Thyroid gland (tissue), 4 donors: ENCODE measurements at regions not wholly inside any gene's neighbourhood (a gene's known extent, or its start where the extent isn't known, plus 50 kb on each side); places are given as distances from the start of the nearest gene placed in this dataset.

ENCODE experiments used
- DNase-seq, 2 donors: peaks; one replicate each; pipeline ENCODE4 v3.0.0-alpha.2; 2019
- H3K27ac ChIP-seq, 3 donors: fragments of 200-600 bp; sonication (generic); 1 replicate in 2 of 3; 2 replicates in 1 of 3; pipeline ENCODE4 v1.5.1; 2016 to 2019; ENCODE audit warnings: mild to moderate bottlenecking in 1 of 3, moderate library complexity in 1 of 3
- H3K27me3 ChIP-seq: fragments of 200-600 bp; sonication (generic); one replicate; pipeline ENCODE4 v1.5.1; 2019
- H3K36me3 ChIP-seq, 2 donors: fragments of 200-600 bp; sonication (generic); one replicate each; pipeline ENCODE4 v1.5.1; 2016 to 2019
- H3K4me1 ChIP-seq, 2 donors: fragments of 200-600 bp; sonication (generic); one replicate each; pipeline ENCODE4 v1.5.1; 2017 to 2019
- H3K4me3 ChIP-seq, 3 donors: fragments of 200-600 bp; sonication (generic); replicated peaks in 1 of 3; 1 replicate in 2 of 3; 2 replicates in 1 of 3; pipeline ENCODE4 v1.5.1; 2016; ENCODE audit warnings: mild to moderate bottlenecking in 1 of 3
- H3K9me3 ChIP-seq: fragments of 200-600 bp; sonication (generic); one replicate; pipeline ENCODE4 v1.5.1; 2017
- POLR2A ChIP-seq, 2 donors: fragments of 450-650 bp; IDR thresholded peaks; one replicate each; pipeline ENCODE4 v1.6.1; 2017; ENCODE audit warnings: antibody characterized with exemption in 2 of 2, mild to moderate bottlenecking in 2 of 2, moderate library complexity in 1 of 2
- WGBS, 2 donors: methylation state at CpG; one replicate each; pipeline ENCODE4 v1.1.5; 2017; 5-methylcytosine and 5-hydroxymethylcytosine counted together
- intact Hi-C: fragments of 100-400 bp; cut with DNase I; formaldehyde crosslinking; loops from one replicate; pipeline ENCODE4 v1.15.1; 2023
- TF ChIP-seq, protein P1 (sequence below), 6 experiments: fragments of 200-600 bp in 3 of 6; fragments of 450-650 bp in 3 of 6; sonication (generic) in 3 of 6; IDR thresholded peaks; one replicate each; pipeline ENCODE4 v1.5.1; 2016 to 2019; ENCODE audit warnings: antibody characterized with exemption in 6 of 6, mild to moderate bottlenecking in 2 of 6, inconsistent platforms in 1 of 6, moderate library complexity in 1 of 6

DNA sequence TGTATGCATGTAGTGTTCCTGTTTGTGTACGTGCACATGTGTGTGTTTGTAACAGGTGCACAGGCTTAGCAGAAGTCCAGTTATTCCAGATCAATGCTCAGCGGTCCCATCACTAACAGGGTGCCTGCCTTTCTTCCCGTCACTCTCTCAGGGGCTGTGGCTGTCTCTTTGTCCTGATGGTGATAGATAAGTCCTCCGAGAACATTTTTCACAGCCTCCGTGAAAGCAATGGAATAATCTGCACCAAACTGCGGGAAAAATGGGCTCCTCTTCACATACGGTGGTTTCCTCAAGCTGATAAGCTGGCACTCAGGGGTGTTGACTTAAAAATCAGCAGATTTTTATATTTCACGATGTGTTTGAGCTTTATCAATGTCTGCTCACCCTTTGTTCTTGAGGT is 342.3 kb downstream of the TMEM114 start:
- intact Hi-C loops, result no loop called here
- DNase-seq, result no peak
- Histone ChIP-seq H3K36me3 (no peaks in the 10 kb centered on the region), H3K27ac (no peak overlapping the region), H3K4me3 (no peak overlapping the region), H3K9me3 (no peaks in the 10 kb centered on the region), H3K4me1 (no peaks in the 10 kb centered on the region), H3K27me3 (no peaks in the 10 kb centered on the region)
- WGBS, 2 donors, result 75 to 78% methylated on average over 8 of the region's 8 CpGs
- no peak for TF ChIP-seq POLR2A (IDR thresholded peaks at IDR 0.05)
- TF ChIP-seq, protein P1, sequence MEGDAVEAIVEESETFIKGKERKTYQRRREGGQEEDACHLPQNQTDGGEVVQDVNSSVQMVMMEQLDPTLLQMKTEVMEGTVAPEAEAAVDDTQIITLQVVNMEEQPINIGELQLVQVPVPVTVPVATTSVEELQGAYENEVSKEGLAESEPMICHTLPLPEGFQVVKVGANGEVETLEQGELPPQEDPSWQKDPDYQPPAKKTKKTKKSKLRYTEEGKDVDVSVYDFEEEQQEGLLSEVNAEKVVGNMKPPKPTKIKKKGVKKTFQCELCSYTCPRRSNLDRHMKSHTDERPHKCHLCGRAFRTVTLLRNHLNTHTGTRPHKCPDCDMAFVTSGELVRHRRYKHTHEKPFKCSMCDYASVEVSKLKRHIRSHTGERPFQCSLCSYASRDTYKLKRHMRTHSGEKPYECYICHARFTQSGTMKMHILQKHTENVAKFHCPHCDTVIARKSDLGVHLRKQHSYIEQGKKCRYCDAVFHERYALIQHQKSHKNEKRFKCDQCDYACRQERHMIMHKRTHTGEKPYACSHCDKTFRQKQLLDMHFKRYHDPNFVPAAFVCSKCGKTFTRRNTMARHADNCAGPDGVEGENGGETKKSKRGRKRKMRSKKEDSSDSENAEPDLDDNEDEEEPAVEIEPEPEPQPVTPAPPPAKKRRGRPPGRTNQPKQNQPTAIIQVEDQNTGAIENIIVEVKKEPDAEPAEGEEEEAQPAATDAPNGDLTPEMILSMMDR (IDR thresholded peaks at IDR 0.05), result no peak

DNA sequence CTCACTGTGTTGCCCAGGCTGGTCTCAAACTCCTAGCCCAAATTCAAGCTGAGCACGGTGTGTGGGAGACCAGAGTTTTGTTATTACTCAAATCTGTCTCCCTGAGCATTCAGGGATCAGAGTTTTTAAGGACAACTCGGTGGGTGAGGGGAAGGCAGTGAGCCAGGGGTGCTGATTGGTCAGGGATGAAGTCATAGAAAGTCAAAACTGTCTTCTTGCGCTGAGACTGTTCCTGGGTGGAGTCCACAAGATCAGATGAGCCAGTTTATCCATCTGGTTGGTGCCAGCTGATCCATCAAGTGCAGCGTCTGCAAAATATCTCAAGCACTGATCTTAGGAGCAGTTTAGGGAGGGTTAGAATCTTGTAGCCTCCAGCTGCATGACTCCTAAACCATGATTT is 346.3 kb downstream of the TMEM114 start:
- WGBS, 2 donors, result 55 to 69% methylated on average over 4 of the region's 4 CpGs
- no peaks in the 10 kb centered on the region for H3K9me3 ChIP-seq
- H3K4me1 ChIP-seq, result no peaks in the 10 kb centered on the region
- no peak for TF ChIP-seq POLR2A (IDR thresholded peaks at IDR 0.05)
- TF ChIP-seq, protein P1 (IDR thresholded peaks at IDR 0.05), result no peak
- H3K27ac ChIP-seq, result no peak overlapping the region
- H3K36me3 ChIP-seq, result no peaks in the 10 kb centered on the region
- intact Hi-C loops, result no loop called here
- H3K4me3 ChIP-seq, result no peak overlapping the region
- no peak for DNase-seq
- no peaks in the 10 kb centered on the region for H3K27me3 ChIP-seq

DNA sequence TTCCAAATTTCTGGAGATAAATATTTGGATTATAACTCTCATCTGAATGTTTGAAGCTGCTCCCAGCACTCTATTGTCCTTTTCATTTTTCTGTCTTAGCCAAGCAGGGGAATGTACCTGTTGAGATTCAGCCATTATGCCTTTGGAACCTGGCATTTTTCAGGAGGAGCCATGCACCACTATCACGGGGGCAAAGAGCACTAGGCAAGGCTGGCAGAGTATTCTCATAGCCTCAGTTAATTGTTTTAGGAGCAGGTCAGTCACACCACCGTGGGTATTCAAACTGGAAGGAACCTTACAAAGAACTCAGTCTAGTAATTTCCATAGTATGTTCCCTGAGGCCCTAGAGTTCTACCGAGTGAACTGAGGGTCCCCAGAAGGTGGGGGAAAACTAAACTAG is 348.9 kb downstream of the TMEM114 start:
- intact Hi-C loops, result no loop called here
- TF ChIP-seq POLR2A (IDR thresholded peaks at IDR 0.05), result no peak

DNA sequence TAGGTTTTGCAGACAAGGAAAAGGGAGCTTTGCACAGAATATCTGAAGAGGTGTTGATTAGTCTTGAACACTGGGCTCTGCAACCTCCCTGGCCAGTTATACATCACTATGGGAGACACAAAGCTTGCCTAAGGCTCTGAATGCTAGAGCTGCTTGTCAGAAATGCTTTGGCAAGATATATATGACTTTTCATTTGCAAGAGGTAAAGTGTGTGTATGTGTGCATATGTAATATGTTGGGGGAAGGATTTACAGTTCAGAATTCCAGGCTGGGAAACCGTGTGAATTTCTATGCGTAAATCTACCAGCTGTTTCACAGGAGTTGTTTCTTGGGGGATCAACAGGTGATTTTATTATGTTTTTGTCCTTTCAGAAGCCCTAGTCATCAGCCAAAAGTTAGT is 350.9 kb downstream of the TMEM114 start:
- Histone ChIP-seq H3K27me3 (no peaks in the 10 kb centered on the region), H3K9me3 (no peaks in the 10 kb centered on the region), H3K27ac (no peak overlapping the region), H3K4me1 (no peaks in the 10 kb centered on the region), H3K4me3 (no peak overlapping the region), H3K36me3 (no peaks in the 10 kb centered on the region)
- TF ChIP-seq, protein P1 (IDR thresholded peaks at IDR 0.05), result no peak
- TF ChIP-seq POLR2A (IDR thresholded peaks at IDR 0.05), result no peak
- no peak for DNase-seq
- 77 to 88% methylated on average over 2 of the region's 2 CpGs for WGBS, 2 donors
- intact Hi-C loops, result no loop called here

More for the DNA sequence above, 348.9 kb downstream of the TMEM114 start:
- no peaks in the 10 kb centered on the region for H3K9me3 ChIP-seq
- WGBS, 2 donors, result 46 to 72% methylated on average over 3 of the region's 3 CpGs
- no peak overlapping the region for H3K4me3 ChIP-seq
- H3K27me3 ChIP-seq, result no peaks in the 10 kb centered on the region
- no peak overlapping the region for H3K27ac ChIP-seq
- H3K36me3 ChIP-seq, result no peaks in the 10 kb centered on the region
- no peaks in the 10 kb centered on the region for H3K4me1 ChIP-seq
- no peak for DNase-seq

DNA sequence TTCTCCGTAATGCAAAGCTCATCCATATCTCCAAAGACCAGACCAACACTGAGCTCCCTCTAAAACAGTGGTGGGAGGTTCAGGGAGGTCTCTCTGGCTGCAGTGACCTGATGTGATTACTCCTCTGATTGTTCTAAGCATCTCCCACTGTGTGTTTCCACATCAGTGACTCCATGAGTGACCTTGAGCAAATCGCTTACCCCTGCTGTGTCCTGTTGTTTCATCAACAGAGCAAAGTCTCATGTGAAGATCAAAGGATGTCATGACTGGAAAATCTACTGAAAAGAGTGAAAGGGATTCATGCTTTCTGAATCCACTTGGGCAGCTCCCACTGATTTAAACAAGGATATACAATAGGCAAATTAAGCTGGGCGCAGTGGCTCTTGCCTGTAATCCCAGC is 352.9 kb downstream of the TMEM114 start:
- Histone ChIP-seq H3K27me3 (no peaks in the 10 kb centered on the region), H3K36me3 (no peaks in the 10 kb centered on the region), H3K4me3 (no peak overlapping the region), H3K4me1 (no peaks in the 10 kb centered on the region), H3K9me3 (no peaks in the 10 kb centered on the region), H3K27ac (no peak overlapping the region)
- 77 to 78% methylated on average over 3 of the region's 3 CpGs for WGBS, 2 donors
- intact Hi-C loops, result no loop called here
- TF ChIP-seq POLR2A (IDR thresholded peaks at IDR 0.05), result no peak
- TF ChIP-seq, protein P1 (IDR thresholded peaks at IDR 0.05), result no peak
- no peak for DNase-seq

DNA sequence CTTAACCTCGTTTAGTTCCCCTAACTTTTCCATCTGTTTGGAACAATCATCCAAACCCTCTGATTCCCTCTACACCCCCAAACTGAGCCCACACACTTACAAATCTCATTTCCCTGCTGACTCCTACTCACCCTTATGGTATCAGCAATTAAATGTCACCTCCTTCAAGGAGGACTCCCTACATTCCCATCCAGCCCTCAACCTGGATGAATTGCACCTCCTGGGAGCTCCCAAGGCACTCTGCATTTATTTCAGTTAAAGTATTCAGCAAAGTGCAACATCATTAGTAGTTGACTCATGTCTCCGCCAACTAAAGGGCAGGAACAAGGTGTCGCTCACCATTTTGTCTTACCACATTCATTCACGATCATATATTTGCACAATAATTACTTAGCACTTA is 353.5 kb downstream of the TMEM114 start:
- intact Hi-C loops, result no loop called here
- H3K9me3 ChIP-seq, result no peaks in the 10 kb centered on the region
- no peaks in the 10 kb centered on the region for H3K4me1 ChIP-seq
- TF ChIP-seq, protein P1 (IDR thresholded peaks at IDR 0.05), result no peak
- TF ChIP-seq POLR2A (IDR thresholded peaks at IDR 0.05), result no peak
- no peak overlapping the region for H3K27ac ChIP-seq
- H3K4me3 ChIP-seq, result no peak overlapping the region
- WGBS, 2 donors, result 88 to 90% methylated on average over 4 of the region's 4 CpGs
- DNase-seq, result no peak
- H3K27me3 ChIP-seq, result no peaks in the 10 kb centered on the region
- H3K36me3 ChIP-seq, result no peaks in the 10 kb centered on the region
